ENCODE measurements at regions not wholly inside any gene's neighbourhood (a gene's known extent, or its start where the extent isn't known, plus 50 kb on each side); places are given as distances from the start of the nearest gene placed in this dataset.
"Not testable (repeated sequence)": the region's sequence is repeated elsewhere in the genome, so short reads cannot be mapped to it uniquely, and the experiment has no call there.

GRCh38 chr3:194900854-194901522 lies 215.3 kb downstream of the FAM43A start:
- no peak for TF ChIP-seq CTCF (IDR thresholded peaks at IDR 0.05; ENCODE audit: low read depth, low read length, missing control alignments)
- H3K4me3 ChIP-seq (ENCODE audit: low read depth, low read length) = no peak overlapping the region
- DNase-seq (ENCODE audit: low read depth) = no peak

- H3K4me3 ChIP-seq (ENCODE audit: low read depth, low read length); DNase-seq (ENCODE audit: low read depth): not testable (repeated sequence)
Observed at GRCh38 chr3:194903447-194903846, 217.8 kb downstream of the FAM43A start.

- not testable (repeated sequence) for DNase-seq (ENCODE audit: low read depth); H3K4me3 ChIP-seq (ENCODE audit: low read depth, low read length)
Observed at GRCh38 chr3:194904999-194905398, 219.3 kb downstream of the FAM43A start.

- no peak for DNase-seq (ENCODE audit: low read depth)
- H3K4me3 ChIP-seq (ENCODE audit: low read depth, low read length) = no peak overlapping the region
- no peak for TF ChIP-seq CTCF (IDR thresholded peaks at IDR 0.05; ENCODE audit: low read depth, low read length, missing control alignments)
Observed at GRCh38 chr3:194905696-194906095, 220.0 kb downstream of the FAM43A start.

- TF ChIP-seq CTCF (IDR thresholded peaks at IDR 0.05; ENCODE audit: low read depth, low read length, missing control alignments) = no peak
- no peak overlapping the region for H3K4me3 ChIP-seq (ENCODE audit: low read depth, low read length)
- no peak for DNase-seq (ENCODE audit: low read depth)
Observed at GRCh38 chr3:194906229-194906629, 220.5 kb downstream of the FAM43A start.

GRCh38 chr3:194906970-194907629 lies 221.4 kb downstream of the FAM43A start:
- no peak overlapping the region for H3K4me3 ChIP-seq (ENCODE audit: low read depth, low read length)

GRCh38 chr3:194907811-194908210 lies 222.1 kb downstream of the FAM43A start:
- TF ChIP-seq CTCF (IDR thresholded peaks at IDR 0.05; ENCODE audit: low read depth, low read length, missing control alignments) = no peak
- no peak overlapping the region for H3K4me3 ChIP-seq (ENCODE audit: low read depth, low read length)
- no peak for DNase-seq (ENCODE audit: low read depth)

More at GRCh38 chr3:194906970-194907629, 221.4 kb downstream of the FAM43A start:
- no peak for TF ChIP-seq CTCF (IDR thresholded peaks at IDR 0.05; ENCODE audit: low read depth, low read length, missing control alignments)
- no peak for DNase-seq (ENCODE audit: low read depth)

GRCh38 chr3:194908496-194908895 lies 222.8 kb downstream of the FAM43A start:
- DNase-seq (ENCODE audit: low read depth) = no peak
- TF ChIP-seq CTCF (IDR thresholded peaks at IDR 0.05; ENCODE audit: low read depth, low read length, missing control alignments) = no peak
- H3K4me3 ChIP-seq (ENCODE audit: low read depth, low read length) = no peak overlapping the region

Data from GM12864 (cell line).